PC-3 (cell line): ENCODE measurements at regions not wholly inside any gene's neighbourhood (a gene's known extent, or its start where the extent isn't known, plus 50 kb on each side); places are given as distances from the start of the nearest gene placed in this dataset.
A peak's percentile ranks its signal among the peaks of the same experiment; 100 is the strongest.

Source experiments
- ATAC-seq: fragments of 200-7000 bp; cut with Tn5 transposase; 2 replicates; pipeline ENCODE4 v1.9.1; 2020; ENCODE audit warnings: mild to moderate bottlenecking, moderate library complexity
- BruUV-seq: library from RNA; stranded (reverse); fragments of 400-500 nt; replicated peaks from 2 replicates; lab custom pipeline; 2021; lab: Mats Ljungman, UMichigan
- CTCF ChIA-PET: fragments of 300-600 bp; sonication (Branson Sonifier 250); formaldehyde crosslinking; loops from one replicate; lab custom pipeline; 2022; ENCODE audit warnings: antibody characterized with exemption; lab: Charles Lee
- POLR2A ChIA-PET: fragments of 300-600 bp; sonication (Branson Sonifier 250); formaldehyde crosslinking; loops from one replicate; lab custom pipeline; 2022; ENCODE audit warnings: antibody characterized with exemption; ENCODE audit not compliant: unreplicated experiment; lab: Charles Lee
- DNase-seq: peaks from one replicate; pipeline ENCODE4 v3.0.0-alpha.2; 2015
- H2AFZ ChIP-seq: fragments of 300-600 bp; sonication (generic); 2 replicates; pipeline ENCODE4 v1.6.0; 2016; ENCODE audit warnings: antibody characterized with exemption, low read length
- H3F3A ChIP-seq: fragments of 300-600 bp; sonication (generic); one replicate; pipeline ENCODE4 v1.6.0; 2017; ENCODE audit warnings: antibody characterized with exemption, low read length, control low read depth, mild to moderate bottlenecking; ENCODE audit not compliant: unreplicated experiment
- H3K27ac ChIP-seq: fragments of 300-600 bp; sonication (generic); 2 replicates; pipeline ENCODE4 v1.5.1; 2016; ENCODE audit warnings: mild to moderate bottlenecking, low read length
- H3K27me3 ChIP-seq: fragments of 300-600 bp; sonication (generic); 2 replicates; pipeline ENCODE4 v1.6.1; 2016; ENCODE audit warnings: low read length, mixed read lengths
- H3K36me3 ChIP-seq: fragments of 300-600 bp; sonication (generic); 2 replicates; pipeline ENCODE4 v1.6.1; 2016; ENCODE audit warnings: low read depth, mixed run types, low read length, mixed read lengths
- H3K4me1 ChIP-seq: fragments of 300-600 bp; sonication (generic); 2 replicates; pipeline ENCODE4 v1.5.1; 2016; ENCODE audit warnings: low read length; ENCODE audit not compliant: insufficient read depth
- H3K4me2 ChIP-seq: fragments of 300-600 bp; sonication (generic); 2 replicates; pipeline ENCODE4 v1.6.0; 2016; ENCODE audit warnings: low read length
- H3K4me3 ChIP-seq: fragments of 300-600 bp; sonication (generic); 2 replicates; pipeline ENCODE4 v1.5.1; 2016; ENCODE audit warnings: mild to moderate bottlenecking, low read length, mixed read lengths
- H3K79me2 ChIP-seq: fragments of 300-600 bp; sonication (generic); 2 replicates; pipeline ENCODE4 v1.6.1; 2017; ENCODE audit warnings: low read length, mixed read lengths
- H3K9ac ChIP-seq: fragments of 300-600 bp; sonication (generic); 2 replicates; pipeline ENCODE4 v1.6.0; 2016; ENCODE audit warnings: mild to moderate bottlenecking, low read length
- H3K9me2 ChIP-seq: fragments of 300-600 bp; sonication (generic); replicated peaks from 2 replicates; pipeline ENCODE4 v1.6.1; 2016; ENCODE audit warnings: mixed run types, low read length, mixed read lengths
- H3K9me3 ChIP-seq: fragments of 300-600 bp; sonication (generic); 2 replicates; pipeline ENCODE4 v1.6.1; 2016; ENCODE audit warnings: low read length, mixed read lengths
- H4K20me1 ChIP-seq: fragments of 300-600 bp; sonication (generic); 2 replicates; pipeline ENCODE4 v1.6.1; 2016; ENCODE audit warnings: low read length, mixed read lengths
- CTCF ChIP-seq: fragments of 300-600 bp; sonication (generic); conservative IDR thresholded peaks from 2 replicates; pipeline ENCODE4 v1.5.1; 2017; ENCODE audit warnings: antibody characterized with exemption, low read depth, mild to moderate bottlenecking, low read length
- EZH2 ChIP-seq: fragments of 300-600 bp; sonication (generic); IDR thresholded peaks from one replicate; pipeline ENCODE4 v1.6.1; 2017; ENCODE audit warnings: antibody characterized with exemption, mild to moderate bottlenecking, low read length; ENCODE audit not compliant: unreplicated experiment
- EZH2phosphoT487 ChIP-seq: fragments of 300-600 bp; sonication (generic); IDR thresholded peaks from 2 replicates; pipeline ENCODE4 v1.6.1; 2018; ENCODE audit warnings: mild to moderate bottlenecking, antibody characterized with exemption, low read length, borderline replicate concordance
- intact Hi-C: fragments of 100-400 bp; cut with micrococcal nuclease; formaldehyde crosslinking; loops from 2 replicates; pipeline ENCODE4 v1.9.0; 2023

DNA sequence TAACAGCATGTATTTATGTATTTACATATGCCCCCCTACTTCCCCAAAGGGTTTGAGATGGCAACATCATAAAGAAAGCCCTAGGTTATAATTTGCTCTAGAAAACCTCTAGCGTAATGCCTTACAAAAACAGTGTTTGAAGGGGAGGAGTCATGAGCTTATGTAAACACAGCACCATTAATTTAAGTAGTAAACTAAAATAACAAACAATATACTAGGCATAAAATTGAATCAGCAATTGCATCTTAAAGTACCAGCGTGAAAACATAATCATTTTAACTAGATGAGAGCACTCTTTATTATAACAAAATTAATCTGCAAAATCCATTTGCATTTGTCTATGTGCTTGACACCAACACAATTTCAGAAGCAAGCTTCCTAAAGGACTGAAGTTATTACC is 507.2 kb upstream of the NRP1 start:
- Histone ChIP-seq H3K27me3 (no peaks in the 10 kb centered on the region), H3K27ac (no peak overlapping the region), H3K9me3 (peaks cover 21% of the 10 kb centered on the region), H3K4me3 (no peak overlapping the region), H3K9me2 (no peaks in the 10 kb centered on the region), H3K4me2 (no peak overlapping the region), H3K9ac (no peak overlapping the region), H2AFZ (no peak overlapping the region), H3K36me3 (no peaks in the 10 kb centered on the region), H4K20me1 (no peaks in the 10 kb centered on the region), H3K4me1 (no peaks in the 10 kb centered on the region), H3K79me2 (no peaks in the 10 kb centered on the region), H3F3A (no peaks in the 10 kb centered on the region)
- intact Hi-C loops, result no loop called here
- TF ChIP-seq CTCF, result no peak
- no peak for TF ChIP-seq EZH2phosphoT487
- TF ChIP-seq EZH2, result no peak
- POLR2A ChIA-PET, result no interaction called here
- ATAC-seq, result no peak
- CTCF ChIA-PET, result interaction anchor here (0.5 kb wide), 1 partner anchor 187 kb away, joined by 5 read pairs; no protein-coding TSS in a partner anchor
- BruUV-seq, result no TSS peak
- DNase-seq, result no peak

DNA sequence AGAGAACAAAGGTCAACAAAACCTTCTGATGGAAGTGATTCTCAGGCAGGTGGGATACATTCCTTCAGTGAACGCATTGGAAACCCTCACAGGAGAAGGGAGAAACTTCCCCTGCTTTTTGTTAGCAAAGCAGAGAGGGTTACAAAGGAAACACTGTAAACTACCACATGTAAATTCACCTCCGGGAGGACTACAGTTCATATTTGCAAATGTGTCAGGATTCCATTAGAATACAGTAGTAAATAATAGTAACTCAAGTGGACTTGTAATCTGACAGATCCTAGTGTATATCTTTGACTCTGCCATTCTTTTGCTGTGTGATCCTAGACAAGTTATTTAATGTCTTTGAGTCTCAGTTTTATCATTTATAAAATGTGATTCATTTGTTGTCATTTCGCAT is 504.3 kb upstream of the NRP1 start:
- Histone ChIP-seq H3K36me3 (no peaks in the 10 kb centered on the region), H3K4me2 (no peak overlapping the region), H3K9me3 (peaks cover 7% of the 10 kb centered on the region), H3K9me2 (no peaks in the 10 kb centered on the region), H3K27me3 (no peaks in the 10 kb centered on the region), H3F3A (no peaks in the 10 kb centered on the region), H3K4me3 (no peak overlapping the region), H3K79me2 (no peaks in the 10 kb centered on the region), H2AFZ (no peak overlapping the region), H3K27ac (no peak overlapping the region), H4K20me1 (no peaks in the 10 kb centered on the region), H3K9ac (no peak overlapping the region), H3K4me1 (no peaks in the 10 kb centered on the region)
- BruUV-seq, result no TSS peak
- POLR2A ChIA-PET, result no interaction called here
- intact Hi-C loops, result no loop called here
- no peak for ATAC-seq
- no peak for TF ChIP-seq EZH2phosphoT487
- TF ChIP-seq CTCF, result no peak
- TF ChIP-seq EZH2, result no peak
- DNase-seq, result no peak
- CTCF ChIA-PET, result no interaction called here

GRCh38 chr10:33837736-33838135 is 503.3 kb upstream of the NRP1 start:
- intact Hi-C loops, result no loop called here
- no peaks in the 10 kb centered on the region for H3K79me2 ChIP-seq
- no peak for ATAC-seq
- no peaks in the 10 kb centered on the region for H3F3A ChIP-seq
- no peak overlapping the region for H3K4me2 ChIP-seq
- H3K9me3 ChIP-seq, result no peaks in the 10 kb centered on the region
- H3K36me3 ChIP-seq, result no peaks in the 10 kb centered on the region
- no peak overlapping the region for H2AFZ ChIP-seq
- H3K9ac ChIP-seq, result no peak overlapping the region
- H3K9me2 ChIP-seq, result no peaks in the 10 kb centered on the region
- H4K20me1 ChIP-seq, result no peaks in the 10 kb centered on the region
- no peak for DNase-seq
- no TSS peak for BruUV-seq
- H3K27me3 ChIP-seq, result no peaks in the 10 kb centered on the region
- H3K4me3 ChIP-seq, result no peak overlapping the region
- TF ChIP-seq EZH2phosphoT487, result no peak
- TF ChIP-seq CTCF, result peak; percentile 26; the same call in 1 of the 2 replicates
- no peak for TF ChIP-seq EZH2
- CTCF ChIA-PET, result no interaction called here
- no peaks in the 10 kb centered on the region for H3K4me1 ChIP-seq
- POLR2A ChIA-PET, result no interaction called here
- H3K27ac ChIP-seq, result no peak overlapping the region
